ENCODE measurements at regions not wholly inside any gene's neighbourhood (a gene's known extent, or its start where the extent isn't known, plus 50 kb on each side); places are given as distances from the start of the nearest gene placed in this dataset.

DNA sequence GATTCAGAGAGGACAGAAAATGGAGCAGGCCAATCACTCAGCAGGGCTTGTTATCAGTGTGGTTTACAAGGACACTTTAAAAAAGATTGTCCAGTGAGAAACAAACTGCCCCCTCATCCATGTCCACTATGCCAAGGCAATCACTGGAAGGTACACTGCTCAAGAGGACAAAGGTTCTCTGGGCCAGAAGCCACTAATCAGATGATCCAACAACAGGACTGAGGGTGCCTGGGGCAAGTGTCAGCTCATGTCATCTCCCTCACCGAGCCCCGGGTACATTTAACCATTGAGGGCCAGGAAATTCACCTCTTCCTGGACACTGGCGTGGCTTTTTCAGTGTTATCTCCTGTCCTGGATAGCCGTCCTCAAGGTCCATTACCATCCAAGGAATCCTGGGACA, 513.7 kb upstream of the EPHA6 start:
- intact Hi-C loops (cut with DNase I, micrococcal nuclease) = no loop called here
- Mint-ChIP-seq H3K27ac (no peak overlapping the region), H3K27me3 (no peaks in the 10 kb centered on the region), H3K4me1 (ENCODE audit: low read depth) (no peaks in the 10 kb centered on the region), H3K9me3 (peaks cover 4% of the 10 kb centered on the region), H3K36me3 (ENCODE audit: low read depth) (no peaks in the 10 kb centered on the region), H3K4me3 (no peak overlapping the region)
- no peaks in the 10 kb centered on the region for H3K4me1 ChIP-seq (ENCODE audit: insufficient read depth, low read length)
- POLR2A ChIA-PET = no interaction called here
- no peak overlapping the region for H3K4me3 ChIP-seq (ENCODE audit: low read length)
- DNase-seq = no peak
- CTCF ChIA-PET = no interaction called here
- peaks cover 0 to 4% of the 10 kb centered on the region in 2 experiments for H3K9me3 ChIP-seq (ENCODE audit: control insufficient read depth in 1 of 2, insufficient read depth in 1 of 2, low read length in 2 of 2)
- H3K27ac ChIP-seq (ENCODE audit: low read depth in 1 of 2, low read length in 2 of 2) = no peak overlapping the region
- no peak for TF ChIP-seq CTCF (IDR thresholded peaks at IDR 0.05)
- ATAC-seq (ENCODE audit: poor library complexity) = no peak
- no peaks in the 10 kb centered on the region for H3K27me3 ChIP-seq (ENCODE audit: control insufficient read depth in 1 of 2, insufficient read depth in 2 of 2, low read length in 2 of 2)
- no peaks in the 10 kb centered on the region for H3K36me3 ChIP-seq (ENCODE audit: insufficient read depth, low read length)

DNA sequence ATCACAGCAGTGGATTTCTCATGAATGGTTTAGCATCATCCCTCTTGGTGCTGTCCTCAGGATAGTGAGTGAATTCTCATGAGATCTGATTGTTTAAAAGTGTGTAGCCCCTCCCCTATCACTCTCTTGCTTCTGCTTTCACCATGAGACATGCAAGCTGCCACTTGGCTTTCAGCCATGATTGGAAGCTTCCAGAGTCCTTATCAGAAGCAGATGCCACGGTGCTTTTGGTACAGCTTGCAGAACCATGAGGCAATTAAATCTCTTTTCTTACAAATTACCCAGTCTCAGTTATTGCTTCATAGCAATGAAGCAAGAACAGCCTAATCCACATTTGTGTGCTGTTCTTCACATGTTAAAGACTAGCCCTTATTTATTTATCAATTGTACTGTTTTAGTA, 495.2 kb upstream of the EPHA6 start:
- POLR2A ChIA-PET = no interaction called here
- Histone ChIP-seq H3K27ac (ENCODE audit: low read depth in 1 of 2, low read length in 2 of 2) (no peak overlapping the region), H3K36me3 (ENCODE audit: insufficient read depth, low read length) (no peaks in the 10 kb centered on the region), H3K4me3 (ENCODE audit: low read length) (no peak overlapping the region), H3K9me3 (ENCODE audit: control insufficient read depth in 1 of 2, insufficient read depth in 1 of 2, low read length in 2 of 2) (no peaks in the 10 kb centered on the region), H3K27me3 (ENCODE audit: control insufficient read depth in 1 of 2, insufficient read depth in 2 of 2, low read length in 2 of 2) (no peaks in the 10 kb centered on the region), H3K4me1 (ENCODE audit: insufficient read depth, low read length) (no peaks in the 10 kb centered on the region)
- H3K4me3 Mint-ChIP-seq = no peak overlapping the region
- no peaks in the 10 kb centered on the region for H3K36me3 Mint-ChIP-seq (ENCODE audit: low read depth)
- CTCF ChIA-PET = no interaction called here
- H3K9me3 Mint-ChIP-seq = peaks cover 17% of the 10 kb centered on the region
- no peaks in the 10 kb centered on the region for H3K4me1 Mint-ChIP-seq (ENCODE audit: low read depth)
- ATAC-seq (ENCODE audit: poor library complexity) = no peak
- intact Hi-C loops (cut with DNase I, micrococcal nuclease) = no loop called here
- no peaks in the 10 kb centered on the region for H3K27me3 Mint-ChIP-seq
- no peak overlapping the region for H3K27ac Mint-ChIP-seq
- no peak for TF ChIP-seq CTCF (IDR thresholded peaks at IDR 0.05)
- no peak for DNase-seq

DNA sequence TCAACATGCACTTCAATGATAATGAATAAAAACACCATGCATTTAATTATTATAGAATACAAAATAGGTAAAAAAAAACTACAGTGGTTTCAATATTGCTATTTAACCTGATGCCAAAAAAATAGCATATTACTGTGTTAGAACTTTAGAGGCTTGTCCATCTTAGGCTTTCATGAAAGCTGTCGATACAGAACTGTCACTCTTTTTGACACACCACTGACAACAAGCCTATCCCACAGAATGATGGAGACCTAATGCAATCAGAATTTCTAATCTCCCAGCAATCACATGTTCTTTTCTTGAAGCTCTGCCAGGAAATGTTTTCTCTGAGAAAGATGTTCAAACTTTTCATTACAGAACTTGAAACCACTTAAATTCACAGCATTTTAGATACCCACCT, 490.3 kb upstream of the EPHA6 start:
- no peak for TF ChIP-seq CTCF (IDR thresholded peaks at IDR 0.05)
- no peaks in the 10 kb centered on the region for H3K27me3 Mint-ChIP-seq
- Histone ChIP-seq H3K36me3 (ENCODE audit: insufficient read depth, low read length) (no peaks in the 10 kb centered on the region), H3K27ac (ENCODE audit: low read depth in 1 of 2, low read length in 2 of 2) (no peak overlapping the region), H3K27me3 (ENCODE audit: control insufficient read depth in 1 of 2, insufficient read depth in 2 of 2, low read length in 2 of 2) (no peaks in the 10 kb centered on the region), H3K4me3 (ENCODE audit: low read length) (no peak overlapping the region), H3K9me3 (ENCODE audit: control insufficient read depth in 1 of 2, insufficient read depth in 1 of 2, low read length in 2 of 2) (no peaks in the 10 kb centered on the region), H3K4me1 (ENCODE audit: insufficient read depth, low read length) (no peaks in the 10 kb centered on the region)
- H3K4me1 Mint-ChIP-seq (ENCODE audit: low read depth) = no peaks in the 10 kb centered on the region
- H3K36me3 Mint-ChIP-seq (ENCODE audit: low read depth) = no peaks in the 10 kb centered on the region
- ChIA-PET POLR2A (no interaction called here), CTCF (no interaction called here)
- intact Hi-C loops (cut with DNase I, micrococcal nuclease) = no loop called here
- no peak for DNase-seq
- H3K4me3 Mint-ChIP-seq = no peak overlapping the region
- no peak for ATAC-seq (ENCODE audit: poor library complexity)
- peaks cover 8% of the 10 kb centered on the region for H3K9me3 Mint-ChIP-seq
- no peak overlapping the region for H3K27ac Mint-ChIP-seq

All from CD4-positive, alpha-beta T cell (primary cell).